Ovary (tissue), 3 donors: ENCODE measurements at regions not wholly inside any gene's neighbourhood (a gene's known extent, or its start where the extent isn't known, plus 50 kb on each side); places are given as distances from the start of the nearest gene placed in this dataset.

Experiments used
- CTCF ChIP-seq, 3 donors: fragments of 450-650 bp in 2 of 3; fragments of 200-600 bp in 1 of 3; IDR thresholded peaks; one replicate each; pipeline versions ENCODE4 v1.5.1 to v1.8.0; 2016 to 2022; ENCODE audit warnings: antibody characterized with exemption in 3 of 3, mild to moderate bottlenecking in 1 of 3
- POLR2A ChIP-seq: fragments of 450-650 bp; IDR thresholded peaks from one replicate; pipeline ENCODE4 v1.6.1; 2017; ENCODE audit warnings: antibody characterized with exemption, mild to moderate bottlenecking, moderate library complexity
- donor health status: DM: no; HTN: no; CAD: no.

DNA sequence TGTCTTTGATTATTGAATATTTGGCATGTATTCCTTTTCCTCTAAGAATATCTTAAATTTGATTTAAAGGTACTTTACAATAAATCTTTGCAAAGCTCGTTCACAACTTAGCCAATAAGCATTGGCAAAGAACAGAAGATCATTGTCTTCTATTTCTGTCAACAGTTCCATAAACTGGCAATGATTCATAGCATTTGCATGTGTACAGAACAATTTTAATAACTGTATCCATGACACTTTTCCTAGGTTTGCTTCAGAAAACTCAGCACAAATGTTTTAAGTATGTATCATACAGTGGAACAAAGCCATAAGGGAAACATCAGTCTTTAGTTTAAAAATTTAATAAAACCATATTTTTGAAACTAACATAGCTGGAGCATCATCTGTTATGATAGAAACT is 462.7 kb upstream of the RPS6KA3 start:
- TF ChIP-seq CTCF (IDR thresholded peaks at IDR 0.05) (no peak), POLR2A (no peak)
